Astrocyte (in vitro differentiated cells and primary cell): ENCODE measurements at regions not wholly inside any gene's neighbourhood (a gene's known extent, or its start where the extent isn't known, plus 50 kb on each side); places are given as distances from the start of the nearest gene placed in this dataset.

Source experiments
- DNase-seq: peaks from one replicate; pipeline ENCODE4 v3.0.0-alpha.2; 2010; ENCODE audit warnings: low read depth
- FAIRE-seq: peaks from 2 replicates; lab custom pipeline; 2011; peaks lifted over from hg19 to GRCh38; lab: Jason Lieb, UNC
- H2AFZ ChIP-seq: 2 replicates; pipeline ENCODE4 v1.6.0; 2012; ENCODE audit warnings: low read depth, low read length, inconsistent platforms
- H3K27ac ChIP-seq: 2 replicates; pipeline ENCODE4 v1.5.1; 2011; ENCODE audit warnings: low read depth, low read length, inconsistent platforms
- H3K27me3 ChIP-seq: 2 replicates; pipeline ENCODE4 v1.6.0; 2011; ENCODE audit warnings: low read length, inconsistent platforms; ENCODE audit not compliant: insufficient read depth
- H3K36me3 ChIP-seq: 2 replicates; pipeline ENCODE4 v1.5.1; 2011; ENCODE audit warnings: low read length, inconsistent platforms; ENCODE audit not compliant: insufficient read depth
- H3K4me1 ChIP-seq: 2 replicates; pipeline ENCODE4 v1.5.1; 2011; ENCODE audit warnings: low read length, inconsistent platforms; ENCODE audit not compliant: insufficient read depth
- H3K4me2 ChIP-seq: 2 replicates; pipeline ENCODE4 v1.6.0; 2012; ENCODE audit warnings: low read length, inconsistent platforms
- H3K4me3 ChIP-seq: 2 replicates; pipeline ENCODE4 v1.5.1; 2011; ENCODE audit warnings: low read depth, mild to moderate bottlenecking, low read length, inconsistent platforms; ENCODE audit not compliant: insufficient read depth
- H3K79me2 ChIP-seq: 2 replicates; pipeline ENCODE4 v1.6.0; 2012; ENCODE audit warnings: mild to moderate bottlenecking, low read length, inconsistent platforms; ENCODE audit not compliant: insufficient read depth
- H3K9ac ChIP-seq: 2 replicates; pipeline ENCODE4 v1.6.0; 2012; ENCODE audit warnings: mild to moderate bottlenecking, low read length, inconsistent platforms
- H3K9me3 ChIP-seq: 2 replicates; pipeline ENCODE4 v1.5.1; 2012; ENCODE audit warnings: low read depth, mild to moderate bottlenecking, low read length, inconsistent platforms; ENCODE audit not compliant: insufficient read depth
- H4K20me1 ChIP-seq: 2 replicates; pipeline ENCODE4 v1.6.0; 2012; ENCODE audit warnings: low read length, inconsistent platforms; ENCODE audit not compliant: insufficient read depth
- H3K27ac Mint-ChIP-seq: one replicate; pipeline ENCODE4 v1.8.0; 2021; ENCODE audit warnings: mild to moderate bottlenecking, mixed read lengths; ENCODE audit not compliant: unreplicated experiment
- H3K27me3 Mint-ChIP-seq: one replicate; pipeline ENCODE4 v1.8.0; 2021; ENCODE audit warnings: low read depth, mixed read lengths; ENCODE audit not compliant: unreplicated experiment
- H3K36me3 Mint-ChIP-seq: one replicate; pipeline ENCODE4 v1.8.0; 2021; ENCODE audit warnings: low read depth, mixed read lengths; ENCODE audit not compliant: unreplicated experiment
- H3K4me1 Mint-ChIP-seq: one replicate; pipeline ENCODE4 v1.8.0; 2021; ENCODE audit warnings: low read depth, mixed read lengths; ENCODE audit not compliant: unreplicated experiment
- H3K4me3 Mint-ChIP-seq: one replicate; pipeline ENCODE4 v1.8.0; 2021; ENCODE audit warnings: mild to moderate bottlenecking, moderate library complexity, mixed read lengths; ENCODE audit not compliant: unreplicated experiment
- H3K9me3 Mint-ChIP-seq: one replicate; pipeline ENCODE4 v1.8.0; 2021; ENCODE audit warnings: mild to moderate bottlenecking, mixed read lengths; ENCODE audit not compliant: unreplicated experiment
- EZH2 ChIP-seq: IDR thresholded peaks from 2 replicates; pipeline ENCODE4 v1.6.1; 2012; ENCODE audit warnings: mild to moderate bottlenecking, low read length, inconsistent platforms; ENCODE audit not compliant: insufficient read depth
- TF ChIP-seq, protein P1 (sequence below): IDR thresholded peaks from 2 replicates; pipeline ENCODE4 v1.5.1; 2011; ENCODE audit warnings: low read depth, mild to moderate bottlenecking, inconsistent platforms, low read length, moderate library complexity; ENCODE audit not compliant: insufficient read depth

DNA sequence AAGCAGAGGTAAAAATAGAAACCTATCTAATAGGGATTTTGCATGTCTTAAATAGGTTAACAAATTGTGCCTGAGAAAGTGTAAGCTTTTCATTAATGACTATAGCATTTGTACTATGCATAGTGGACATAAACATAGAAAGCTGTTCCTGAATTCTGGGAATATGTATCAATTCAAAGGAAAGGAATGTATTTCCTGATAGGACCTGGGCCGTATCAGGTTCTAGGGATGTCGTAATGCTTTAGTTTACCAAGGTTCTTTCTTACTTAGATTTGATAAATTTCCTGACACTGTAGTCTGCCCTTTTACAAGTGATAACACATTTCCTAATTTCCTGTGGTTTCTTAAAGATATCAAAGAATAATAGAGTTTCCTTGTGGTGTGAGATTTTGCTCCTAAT, 191.3 kb downstream of the CDH7 start:
- H3K9me3 Mint-ChIP-seq, result no peaks in the 10 kb centered on the region

GRCh38 chr18:65941482-65941881, 190.7 kb downstream of the CDH7 start:
- Histone ChIP-seq H3K79me2 (no peaks in the 10 kb centered on the region), H3K4me2 (no peak overlapping the region), H3K4me3 (no peak overlapping the region), H4K20me1 (no peaks in the 10 kb centered on the region), H2AFZ (no peak overlapping the region), H3K27ac (no peak overlapping the region), H3K36me3 (no peaks in the 10 kb centered on the region), H3K9me3 (no peaks in the 10 kb centered on the region), H3K27me3 (no peaks in the 10 kb centered on the region), H3K9ac (no peak overlapping the region), H3K4me1 (no peaks in the 10 kb centered on the region)
- Mint-ChIP-seq H3K4me1 (no peaks in the 10 kb centered on the region), H3K27me3 (no peaks in the 10 kb centered on the region), H3K4me3 (no peak overlapping the region), H3K9me3 (no peaks in the 10 kb centered on the region), H3K36me3 (no peaks in the 10 kb centered on the region), H3K27ac (no peak overlapping the region)
- FAIRE-seq (no peak), DNase-seq (no peak)
- TF ChIP-seq, protein P1, sequence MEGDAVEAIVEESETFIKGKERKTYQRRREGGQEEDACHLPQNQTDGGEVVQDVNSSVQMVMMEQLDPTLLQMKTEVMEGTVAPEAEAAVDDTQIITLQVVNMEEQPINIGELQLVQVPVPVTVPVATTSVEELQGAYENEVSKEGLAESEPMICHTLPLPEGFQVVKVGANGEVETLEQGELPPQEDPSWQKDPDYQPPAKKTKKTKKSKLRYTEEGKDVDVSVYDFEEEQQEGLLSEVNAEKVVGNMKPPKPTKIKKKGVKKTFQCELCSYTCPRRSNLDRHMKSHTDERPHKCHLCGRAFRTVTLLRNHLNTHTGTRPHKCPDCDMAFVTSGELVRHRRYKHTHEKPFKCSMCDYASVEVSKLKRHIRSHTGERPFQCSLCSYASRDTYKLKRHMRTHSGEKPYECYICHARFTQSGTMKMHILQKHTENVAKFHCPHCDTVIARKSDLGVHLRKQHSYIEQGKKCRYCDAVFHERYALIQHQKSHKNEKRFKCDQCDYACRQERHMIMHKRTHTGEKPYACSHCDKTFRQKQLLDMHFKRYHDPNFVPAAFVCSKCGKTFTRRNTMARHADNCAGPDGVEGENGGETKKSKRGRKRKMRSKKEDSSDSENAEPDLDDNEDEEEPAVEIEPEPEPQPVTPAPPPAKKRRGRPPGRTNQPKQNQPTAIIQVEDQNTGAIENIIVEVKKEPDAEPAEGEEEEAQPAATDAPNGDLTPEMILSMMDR, result no peak
- TF ChIP-seq EZH2, result no peak

More for the DNA sequence above, 191.3 kb downstream of the CDH7 start:
- Histone ChIP-seq H3K4me3 (no peak overlapping the region), H4K20me1 (no peaks in the 10 kb centered on the region), H3K27ac (no peak overlapping the region), H3K79me2 (no peaks in the 10 kb centered on the region), H2AFZ (no peak overlapping the region), H3K27me3 (no peaks in the 10 kb centered on the region), H3K9ac (no peak overlapping the region), H3K36me3 (no peaks in the 10 kb centered on the region), H3K4me2 (no peak overlapping the region), H3K9me3 (no peaks in the 10 kb centered on the region), H3K4me1 (no peaks in the 10 kb centered on the region)
- Mint-ChIP-seq H3K4me1 (no peaks in the 10 kb centered on the region), H3K27ac (no peak overlapping the region), H3K27me3 (no peaks in the 10 kb centered on the region), H3K36me3 (no peaks in the 10 kb centered on the region), H3K4me3 (no peak overlapping the region)
- TF ChIP-seq EZH2, result no peak
- no peak for FAIRE-seq
- no peak for DNase-seq
